GM19455 (cell line): ENCODE measurements at regions not wholly inside any gene's neighbourhood (a gene's known extent, or its start where the extent isn't known, plus 50 kb on each side); places are given as distances from the start of the nearest gene placed in this dataset.

Experiments used
- ATAC-seq: cut with Tn5 transposase; IDR thresholded peaks from one replicate; pipeline ENCODE4 v1.9.1; 2021; ENCODE audit not compliant: unreplicated experiment

GRCh38 chr1:67559222-67559700 lies 125.7 kb upstream of the GADD45A start:
- ATAC-seq, result no peak

- ATAC-seq, result no peak
These were observed 124.3 kb upstream of the GADD45A start for GRCh38 chr1:67560580-67561255.

- peak; percentile 93 for ATAC-seq
These were observed 123.3 kb upstream of the GADD45A start for GRCh38 chr1:67561704-67562113.

- ATAC-seq, result no peak
These were observed 121.3 kb upstream of the GADD45A start for GRCh38 chr1:67563684-67564083.

GRCh38 chr1:67564193-67564592 lies 120.8 kb upstream of the GADD45A start:
- ATAC-seq, result no peak

GRCh38 chr1:67566803-67567377 lies 118.1 kb upstream of the GADD45A start:
- ATAC-seq, result no peak

DNA sequence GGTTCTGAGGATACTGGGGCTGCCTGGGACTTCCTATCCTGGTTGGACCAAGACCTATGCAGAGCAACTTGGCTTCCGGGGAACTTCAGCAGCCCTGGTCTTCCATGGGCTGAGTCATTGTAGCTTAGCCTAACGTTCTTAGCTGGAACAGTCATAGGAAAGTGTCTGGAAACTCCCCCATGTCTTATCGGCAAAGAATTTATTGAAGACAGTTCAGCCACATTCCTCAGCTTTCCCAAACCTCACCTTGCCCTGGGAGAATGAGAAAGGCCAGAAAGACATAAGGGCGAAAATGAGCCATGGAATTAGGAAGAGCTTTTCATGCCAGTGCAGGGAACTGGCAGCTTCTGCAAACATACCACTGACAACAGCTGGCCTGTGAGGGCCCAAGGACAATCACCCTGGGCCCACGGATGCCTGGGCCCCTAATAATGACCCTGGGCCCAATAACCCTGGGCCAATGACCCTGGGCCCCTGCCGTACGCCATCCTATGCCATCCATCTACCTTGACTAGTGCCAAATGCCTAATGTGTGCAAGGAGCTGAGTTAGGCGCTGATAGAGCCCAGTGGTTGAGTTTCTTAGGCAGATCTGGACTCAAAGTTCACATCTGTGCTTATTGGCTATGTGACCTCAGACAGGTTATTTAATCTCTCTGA lies 114.4 kb upstream of the GADD45A start:
- ATAC-seq, result no peak

- no peak for ATAC-seq
These were observed 113.6 kb upstream of the GADD45A start for GRCh38 chr1:67571406-67571805.

DNA sequence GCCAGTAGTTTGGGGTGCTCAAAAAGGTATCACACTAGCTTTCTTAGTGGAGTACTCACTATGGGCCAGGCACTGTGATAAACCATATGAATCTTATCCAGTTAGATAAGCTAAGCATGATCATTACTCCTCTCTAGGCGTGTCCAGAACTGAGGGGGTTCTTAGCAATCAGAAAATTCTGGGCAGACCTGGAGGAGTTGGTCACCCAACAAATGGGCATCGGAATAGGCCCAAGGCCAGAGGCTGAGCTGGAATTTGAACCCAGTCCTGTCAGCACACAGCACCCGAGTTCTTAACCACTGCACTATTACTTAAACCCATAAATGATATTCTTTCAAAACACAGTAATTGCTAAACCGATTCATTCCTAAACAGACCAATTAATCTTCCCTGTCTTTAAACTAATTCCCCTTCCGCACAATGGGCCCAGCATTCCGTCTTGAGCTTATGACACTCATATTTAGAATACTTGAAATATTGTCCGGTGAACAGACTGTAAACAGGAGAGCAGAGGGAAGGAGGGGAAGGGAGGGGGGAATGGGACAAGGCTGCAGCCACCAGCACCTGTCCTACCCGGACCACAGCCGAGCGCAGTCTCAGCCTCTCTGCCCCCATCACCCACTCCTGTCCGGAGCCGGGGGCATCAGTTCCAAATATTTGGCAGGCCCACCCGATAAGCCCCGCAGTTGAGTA lies 113.0 kb upstream of the GADD45A start:
- no peak for ATAC-seq

DNA sequence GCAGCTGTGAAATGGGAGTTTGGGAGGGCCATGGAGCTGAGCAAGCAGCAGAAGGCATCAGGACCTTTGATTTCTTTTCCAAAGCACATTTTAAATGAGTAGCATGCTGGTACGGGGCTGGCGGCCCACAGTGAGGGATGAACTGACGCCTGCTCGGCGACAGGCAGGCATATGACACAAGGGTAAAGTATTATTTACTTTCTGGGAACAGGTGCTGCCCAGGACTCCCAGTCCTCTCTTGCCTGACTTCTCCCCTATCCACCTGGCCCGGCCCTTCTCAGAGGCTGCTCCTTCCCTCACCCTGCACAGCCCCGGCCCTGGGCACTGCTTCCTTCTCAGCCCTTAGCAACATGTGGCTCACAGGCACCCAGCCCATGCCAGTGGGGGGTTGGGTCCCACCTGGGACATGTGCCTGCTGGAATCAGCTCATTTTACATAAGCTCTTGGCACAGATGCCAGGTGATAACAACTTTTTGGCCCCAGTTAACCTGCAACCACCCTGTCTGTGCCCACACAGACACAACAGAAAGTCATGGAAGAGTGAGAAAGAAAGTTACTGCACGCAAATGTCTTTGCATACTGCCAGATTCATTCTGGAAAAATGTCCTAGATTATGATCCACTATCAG lies 112.3 kb upstream of the GADD45A start:
- no peak for ATAC-seq

DNA sequence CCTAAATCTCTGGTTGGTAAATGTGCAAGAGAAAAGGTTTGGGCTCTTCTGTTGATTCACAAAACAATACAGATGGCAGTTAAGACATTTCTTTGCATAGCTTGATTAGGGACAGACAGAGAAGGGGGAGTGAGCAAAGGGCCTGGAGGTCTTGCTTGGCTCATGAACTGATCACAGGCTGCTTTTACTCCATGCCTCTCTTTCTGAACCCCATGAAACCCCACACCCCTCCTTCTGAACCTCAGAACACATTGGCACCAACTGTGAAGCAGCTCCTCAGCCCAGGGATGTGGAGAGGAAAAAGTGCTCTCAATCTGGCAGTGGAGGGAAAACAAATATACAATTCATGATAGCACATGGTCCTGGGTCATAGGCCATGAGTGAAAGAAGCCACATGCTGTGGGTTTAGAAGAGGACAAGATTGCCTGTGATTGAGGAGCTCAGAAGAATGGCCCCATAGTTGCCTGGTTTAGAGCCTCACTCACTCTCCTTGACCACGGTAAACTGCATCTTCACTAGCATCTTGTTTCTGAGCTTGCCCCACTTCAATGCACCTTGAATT lies 111.6 kb upstream of the GADD45A start:
- ATAC-seq, result no peak

GRCh38 chr1:67574221-67574620 lies 110.8 kb upstream of the GADD45A start:
- ATAC-seq, result no peak

GRCh38 chr1:67575861-67576260 lies 109.1 kb upstream of the GADD45A start:
- ATAC-seq, result no peak

DNA sequence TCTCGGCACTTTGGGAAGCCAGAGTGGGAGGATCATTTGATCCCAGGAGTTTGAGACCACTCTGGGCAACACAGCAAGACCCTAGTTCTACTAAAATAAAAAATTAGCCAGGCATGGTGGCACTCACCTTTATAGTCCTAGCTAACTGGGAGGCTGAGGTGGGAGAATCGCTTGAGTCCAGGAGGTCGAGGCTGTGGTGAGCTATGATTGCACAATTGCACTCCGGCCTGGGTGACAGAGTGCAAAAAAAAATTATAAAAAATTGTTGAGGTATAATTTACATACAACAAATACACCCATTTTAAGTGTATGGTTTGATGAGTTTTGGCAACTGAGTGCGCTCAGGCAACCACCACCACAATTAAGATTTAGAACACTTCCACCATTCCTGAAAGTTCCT lies 108.5 kb upstream of the GADD45A start:
- no peak for ATAC-seq

- no peak for ATAC-seq
These were observed 107.4 kb upstream of the GADD45A start for GRCh38 chr1:67577646-67578045.

DNA sequence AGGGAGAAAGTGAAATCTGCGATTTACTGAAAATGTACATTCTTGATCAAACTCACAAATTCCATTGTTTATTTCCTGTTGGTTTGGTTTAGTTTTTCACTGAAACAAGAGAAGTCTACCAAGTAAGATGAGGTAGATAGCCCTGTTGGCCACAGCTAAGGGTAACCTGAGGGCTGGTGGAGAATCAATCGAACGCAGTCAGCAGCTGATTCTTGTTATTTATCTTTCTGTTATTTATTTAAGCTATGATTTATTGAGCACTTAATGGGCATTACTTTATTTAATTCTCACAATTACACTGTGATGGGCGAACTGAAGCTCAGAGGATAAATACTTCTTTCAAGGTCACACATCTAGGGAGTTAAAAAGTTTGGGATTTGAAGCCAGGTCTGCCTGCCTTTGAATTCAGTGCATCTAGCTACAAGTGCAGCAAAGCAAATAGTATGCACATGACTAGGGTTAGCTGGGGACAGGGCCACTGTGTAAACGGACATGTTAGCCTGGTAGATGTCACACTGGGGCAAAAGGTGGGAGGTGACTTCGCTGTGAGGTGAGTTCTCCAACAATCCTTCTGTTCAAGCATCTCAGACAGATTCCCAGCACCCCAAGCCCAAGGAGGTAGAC lies 106.5 kb upstream of the GADD45A start:
- no peak for ATAC-seq

- no peak for ATAC-seq
These were observed 105.2 kb upstream of the GADD45A start for GRCh38 chr1:67579623-67580394.

- ATAC-seq, result no peak
These were observed 104.2 kb upstream of the GADD45A start for GRCh38 chr1:67580691-67581403.
